G401 (cell line): ENCODE measurements at regions not wholly inside any gene's neighbourhood (a gene's known extent, or its start where the extent isn't known, plus 50 kb on each side); places are given as distances from the start of the nearest gene placed in this dataset.
"Not testable (repeated sequence)": the region's sequence is repeated elsewhere in the genome, so short reads cannot be mapped to it uniquely, and the experiment has no call there.

Source experiments
- DNase-seq: peaks from one replicate; pipeline ENCODE4 v3.0.0-alpha.2; 2015; ENCODE audit warnings: low spot score
- in situ Hi-C: cut with HindIII; loops from 2 replicates; pipeline ENCODE4 v1.10.0; 2016; ENCODE audit warnings: low sequenced_read_pairs, mixed read lengths

- no peak for DNase-seq
- in situ Hi-C loops: no loop called here
These were observed 177.3 kb downstream of the ID4 start for GRCh38 chr6:20014508-20014907.

GRCh38 chr6:20020526-20020925, 183.4 kb downstream of the ID4 start:
- no peak for DNase-seq
- in situ Hi-C loops: no loop called here

- no peak for DNase-seq
- in situ Hi-C loops: no loop called here
These were observed 184.6 kb downstream of the ID4 start for GRCh38 chr6:20021795-20022194.

- in situ Hi-C loops, DNase-seq: not testable (repeated sequence)
These were observed 186.6 kb downstream of the ID4 start for GRCh38 chr6:20023549-20024315.

- in situ Hi-C loops: no loop called here
- DNase-seq: no peak
These were observed 187.1 kb downstream of the ID4 start for GRCh38 chr6:20024316-20024673.

- DNase-seq: no peak
- in situ Hi-C loops: no loop called here
These were observed 187.3 kb downstream of the MBOAT1 start for GRCh38 chr6:20024978-20025377.

GRCh38 chr6:20025681-20026080, 186.6 kb downstream of the MBOAT1 start:
- in situ Hi-C loops: no loop called here

GRCh38 chr6:20028143-20028542, 184.1 kb downstream of the MBOAT1 start:
- in situ Hi-C loops: no loop called here
- DNase-seq: no peak

More at GRCh38 chr6:20025681-20026080, 186.6 kb downstream of the MBOAT1 start:
- no peak for DNase-seq

GRCh38 chr6:20028562-20028961, 183.7 kb downstream of the MBOAT1 start:
- no peak for DNase-seq
- in situ Hi-C loops: no loop called here

GRCh38 chr6:20029979-20030378, 182.3 kb downstream of the MBOAT1 start:
- DNase-seq: no peak
- in situ Hi-C loops: no loop called here

- in situ Hi-C loops: no loop called here
- no peak for DNase-seq
These were observed 180.9 kb downstream of the MBOAT1 start for GRCh38 chr6:20031342-20031741.

- in situ Hi-C loops: no loop called here
- DNase-seq: no peak
These were observed 178.4 kb downstream of the MBOAT1 start for GRCh38 chr6:20033697-20034407.

GRCh38 chr6:20034408-20034769, 177.9 kb downstream of the MBOAT1 start:
- DNase-seq: no peak
- in situ Hi-C loops: no loop called here

- in situ Hi-C loops: no loop called here
- no peak for DNase-seq
These were observed 176.1 kb downstream of the MBOAT1 start for GRCh38 chr6:20036141-20036677.

- no peak for DNase-seq
- in situ Hi-C loops: no loop called here
These were observed 173.7 kb downstream of the MBOAT1 start for GRCh38 chr6:20038410-20039204.

- in situ Hi-C loops: no loop called here
- DNase-seq: no peak
These were observed 167.4 kb downstream of the MBOAT1 start for GRCh38 chr6:20044883-20045282.
